Renal pelvis (tissue), 1 donor: ENCODE measurements at regions not wholly inside any gene's neighbourhood (a gene's known extent, or its start where the extent isn't known, plus 50 kb on each side); places are given as distances from the start of the nearest gene placed in this dataset.

Source experiments
- DNase-seq: peaks from one replicate; pipeline ENCODE4 v3.0.0-alpha.2; 2013

DNA sequence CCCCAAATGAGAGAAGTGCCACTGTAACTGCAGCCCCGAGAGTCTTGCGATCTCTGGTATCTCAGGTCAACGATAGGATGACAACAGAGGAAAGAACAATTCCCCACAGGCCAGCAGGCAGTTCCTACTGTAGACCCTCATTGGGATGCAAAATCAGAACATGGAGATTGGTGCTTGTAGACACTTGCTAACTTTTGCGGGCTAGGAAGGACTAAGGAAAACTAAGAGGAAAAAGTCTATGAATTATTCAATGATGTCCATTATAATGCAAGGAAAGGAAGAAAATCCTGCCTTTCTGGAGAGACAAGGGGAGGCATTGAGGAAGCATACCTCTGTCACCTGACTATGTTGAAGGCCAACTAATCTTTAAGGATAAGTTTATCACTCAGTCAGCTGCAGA lies 51.9 kb upstream of the CWC22 start:
- DNase-seq, result no peak

DNA sequence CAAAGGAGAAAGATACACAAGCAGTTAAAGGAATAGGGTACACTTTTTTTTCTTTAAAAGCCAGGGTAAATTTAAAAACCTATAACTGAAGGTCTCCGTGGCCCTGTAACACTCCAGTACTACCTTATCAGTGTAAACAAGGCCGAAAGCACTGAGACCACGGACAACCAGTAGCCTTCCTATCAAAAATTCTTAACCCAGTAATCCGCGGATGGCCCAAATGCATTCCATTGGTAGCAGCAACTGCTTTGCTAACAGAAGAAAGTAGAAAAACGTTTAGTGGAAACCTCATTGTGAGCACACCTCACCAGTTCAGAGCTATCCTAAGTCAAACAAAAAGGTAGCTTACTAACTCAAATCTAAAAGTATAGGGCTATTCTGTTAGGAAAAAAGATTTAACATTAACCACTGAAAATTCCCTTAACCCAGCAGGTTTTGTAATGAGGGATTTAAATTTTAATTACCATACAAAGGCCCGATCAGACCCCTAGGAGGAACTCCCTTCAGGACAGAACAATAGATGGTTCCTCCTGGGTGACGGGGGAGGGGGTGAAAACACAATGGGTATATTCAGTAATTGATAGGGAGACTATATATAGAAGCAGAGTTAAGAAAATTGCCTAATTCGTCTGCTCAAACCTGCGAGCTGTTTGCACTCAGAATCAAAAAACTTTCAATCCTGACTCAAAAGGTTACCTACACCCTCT lies 50.8 kb upstream of the CWC22 start:
- DNase-seq, result no peak
